ENCODE measurements at regions not wholly inside any gene's neighbourhood (a gene's known extent, or its start where the extent isn't known, plus 50 kb on each side); places are given as distances from the start of the nearest gene placed in this dataset.

- H3K4me3 ChIP-seq: no peak overlapping the region
- no peak for DNase-seq
- H3K27ac ChIP-seq: no peak overlapping the region
- no peaks in the 10 kb centered on the region for H3K9me3 ChIP-seq
- no peak for TF ChIP-seq CTCF (IDR thresholded peaks at IDR 0.05)
- H3K4me1 ChIP-seq: no peaks in the 10 kb centered on the region
- no peaks in the 10 kb centered on the region for H3K36me3 ChIP-seq
- H3K27me3 ChIP-seq: no peaks in the 10 kb centered on the region
- intact Hi-C loops (cut with DNase I; ENCODE audit: low total_unique reads): no loop called here
Measured at GRCh38 chr4:188649635-188650034, 510.4 kb downstream of the TRIML1 start.

GRCh38 chr4:188650516-188650915 is 511.3 kb downstream of the TRIML1 start:
- no peak for DNase-seq
- Histone ChIP-seq H3K27me3 (no peaks in the 10 kb centered on the region), H3K9me3 (no peaks in the 10 kb centered on the region), H3K4me1 (no peaks in the 10 kb centered on the region), H3K36me3 (no peaks in the 10 kb centered on the region), H3K27ac (no peak overlapping the region), H3K4me3 (no peak overlapping the region)
- intact Hi-C loops (cut with DNase I; ENCODE audit: low total_unique reads): no loop called here
- TF ChIP-seq CTCF (IDR thresholded peaks at IDR 0.05): no peak

GRCh38 chr4:188657365-188657764 is 518.1 kb downstream of the TRIML1 start:
- Histone ChIP-seq H3K36me3 (no peaks in the 10 kb centered on the region), H3K27ac (no peak overlapping the region), H3K4me3 (no peak overlapping the region), H3K27me3 (no peaks in the 10 kb centered on the region), H3K9me3 (peaks cover 0 to 6% (median 0%) of the 10 kb centered on the region in 3 donors), H3K4me1 (no peaks in the 10 kb centered on the region)
- intact Hi-C loops (cut with DNase I; ENCODE audit: low total_unique reads): no loop called here
- TF ChIP-seq CTCF (IDR thresholded peaks at IDR 0.05): no peak
- DNase-seq: no peak

- DNase-seq: no peak
- Histone ChIP-seq H3K36me3 (no peaks in the 10 kb centered on the region), H3K27ac (no peak overlapping the region), H3K9me3 (peaks cover 0 to 6% (median 0%) of the 10 kb centered on the region in 3 donors), H3K27me3 (no peaks in the 10 kb centered on the region), H3K4me1 (no peaks in the 10 kb centered on the region), H3K4me3 (no peak overlapping the region)
- intact Hi-C loops (cut with DNase I; ENCODE audit: low total_unique reads): no loop called here
- TF ChIP-seq CTCF (IDR thresholded peaks at IDR 0.05): no peak
Measured at GRCh38 chr4:188658958-188659522, 519.8 kb downstream of the TRIML1 start.

GRCh38 chr4:188660796-188661195 is 521.6 kb downstream of the TRIML1 start:
- intact Hi-C loops (cut with DNase I; ENCODE audit: low total_unique reads): no loop called here
- no peak for TF ChIP-seq CTCF (IDR thresholded peaks at IDR 0.05)
- Histone ChIP-seq H3K27ac (no peak overlapping the region), H3K36me3 (no peaks in the 10 kb centered on the region), H3K9me3 (peaks cover 0 to 6% (median 0%) of the 10 kb centered on the region in 3 donors), H3K27me3 (no peaks in the 10 kb centered on the region), H3K4me3 (no peak overlapping the region), H3K4me1 (no peaks in the 10 kb centered on the region)
- no peak for DNase-seq

- no peaks in the 10 kb centered on the region for H3K4me1 ChIP-seq
- peaks cover 0 to 6% (median 0%) of the 10 kb centered on the region in 3 donors for H3K9me3 ChIP-seq
- intact Hi-C loops (cut with DNase I; ENCODE audit: low total_unique reads): no loop called here
- H3K36me3 ChIP-seq: no peaks in the 10 kb centered on the region
- no peak overlapping the region for H3K4me3 ChIP-seq
- H3K27ac ChIP-seq: no peak overlapping the region
- no peak for DNase-seq
- no peaks in the 10 kb centered on the region for H3K27me3 ChIP-seq
- TF ChIP-seq CTCF (IDR thresholded peaks at IDR 0.05): no peak
Measured at GRCh38 chr4:188661502-188661901, 522.3 kb downstream of the TRIML1 start.
